ENCODE measurements at regions not wholly inside any gene's neighbourhood (a gene's known extent, or its start where the extent isn't known, plus 50 kb on each side); places are given as distances from the start of the nearest gene placed in this dataset.

DNA sequence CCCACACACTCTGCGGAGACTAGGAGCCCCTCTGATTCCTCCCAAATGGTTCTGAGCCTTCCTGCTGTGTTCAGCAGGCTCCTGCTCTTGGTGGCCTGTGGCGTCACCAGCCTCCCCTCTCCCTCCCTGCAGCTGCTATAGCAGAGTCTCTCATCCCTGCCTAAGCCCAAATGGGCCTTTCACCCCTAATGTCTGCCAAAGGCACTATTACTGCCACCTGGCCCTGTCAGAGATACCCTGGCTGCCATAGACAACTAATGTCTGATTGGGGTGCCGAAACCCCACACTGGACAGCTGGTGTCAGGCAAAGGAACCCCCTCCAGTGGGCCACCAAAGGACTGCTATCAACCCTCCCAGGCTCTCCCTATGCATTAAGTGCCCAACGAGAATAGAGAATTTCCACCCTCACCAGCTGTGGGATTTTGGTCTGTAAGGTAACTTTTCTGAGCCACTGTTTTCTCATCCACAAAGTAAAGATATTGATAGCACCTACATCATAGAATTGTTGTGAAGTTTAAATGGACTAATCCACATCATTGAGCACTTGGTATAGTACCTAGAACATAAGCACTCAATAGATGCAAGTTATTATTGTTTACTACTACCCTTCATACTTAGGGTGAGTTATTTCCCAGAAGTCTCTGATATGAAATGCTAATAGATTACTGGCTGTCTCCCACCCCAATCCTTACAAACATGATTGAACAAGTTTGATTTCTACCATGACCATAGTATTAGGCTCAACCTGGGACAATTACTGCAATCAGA lies 421.3 kb downstream of the MID1IP1 start:
- Histone ChIP-seq H3K27me3 (ENCODE audit: insufficient read depth) (peaks cover under 1% of the 10 kb centered on the region), H3K79me2 (ENCODE audit: insufficient read depth) (no peaks in the 10 kb centered on the region), H3K9me3 (no peaks in the 10 kb centered on the region), H3K9me2 (no peaks in the 10 kb centered on the region), H3K4me2 (no peak overlapping the region), H3K4me3 (ENCODE audit: low read depth in 2 of 2, low read length in 1 of 2) (no peak overlapping the region), H3K9ac (no peak overlapping the region), H3K4me1 (ENCODE audit: control insufficient read depth in 1 of 2, insufficient read depth in 2 of 2, low read depth in 1 of 2, low read length in 1 of 2) (no peaks in the 10 kb centered on the region; a peak in 1 of 4 replicates), H4K20me1 (ENCODE audit: insufficient read depth) (no peaks in the 10 kb centered on the region), H3F3A (replicated peaks; ENCODE audit: insufficient read depth) (no peaks in the 10 kb centered on the region), H3K27ac (ENCODE audit: low read depth in 2 of 2, low read length in 1 of 2) (no peak overlapping the region), H3K36me3 (replicated peaks in 1 of 2; ENCODE audit: control insufficient read depth in 1 of 2, insufficient read depth in 2 of 2, low read length in 1 of 2) (no peaks in the 10 kb centered on the region), H2AFZ (ENCODE audit: low read depth) (no peak overlapping the region)
- WGBS (ENCODE audit: low lambda C conversion rate) = 20% methylated on average over 3 of the region's 4 CpGs
- TF ChIP-seq RCOR1 (IDR thresholded peaks at IDR 0.05; ENCODE audit: low read length) (no peak), SMC3 (IDR thresholded peaks at IDR 0.05; ENCODE audit: low read depth, low read length) (no peak), TEAD4 (IDR thresholded peaks at IDR 0.05; ENCODE audit: borderline replicate concordance, insufficient read depth) (no peak), FOSL2 (IDR thresholded peaks at IDR 0.05; ENCODE audit: borderline replicate concordance, low read depth) (no peak), CHD2 (IDR thresholded peaks at IDR 0.05; ENCODE audit: low read length, partially characterized antibody) (no peak), GABPA (IDR thresholded peaks at IDR 0.05; ENCODE audit: low read depth) (no peak), NFIC (IDR thresholded peaks at IDR 0.05; ENCODE audit: borderline replicate concordance) (no peak), RFX5 (IDR thresholded peaks at IDR 0.05; ENCODE audit: low read length) (no peak), NRF1 (IDR thresholded peaks at IDR 0.05; ENCODE audit: low read depth, low read length) (no peak)
- TF ChIP-seq, protein P1, sequence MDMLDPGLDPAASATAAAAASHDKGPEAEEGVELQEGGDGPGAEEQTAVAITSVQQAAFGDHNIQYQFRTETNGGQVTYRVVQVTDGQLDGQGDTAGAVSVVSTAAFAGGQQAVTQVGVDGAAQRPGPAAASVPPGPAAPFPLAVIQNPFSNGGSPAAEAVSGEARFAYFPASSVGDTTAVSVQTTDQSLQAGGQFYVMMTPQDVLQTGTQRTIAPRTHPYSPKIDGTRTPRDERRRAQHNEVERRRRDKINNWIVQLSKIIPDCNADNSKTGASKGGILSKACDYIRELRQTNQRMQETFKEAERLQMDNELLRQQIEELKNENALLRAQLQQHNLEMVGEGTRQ (IDR thresholded peaks at IDR 0.05; ENCODE audit: borderline replicate concordance, low read depth, low read length) = no peak
- TF ChIP-seq, protein P2, sequence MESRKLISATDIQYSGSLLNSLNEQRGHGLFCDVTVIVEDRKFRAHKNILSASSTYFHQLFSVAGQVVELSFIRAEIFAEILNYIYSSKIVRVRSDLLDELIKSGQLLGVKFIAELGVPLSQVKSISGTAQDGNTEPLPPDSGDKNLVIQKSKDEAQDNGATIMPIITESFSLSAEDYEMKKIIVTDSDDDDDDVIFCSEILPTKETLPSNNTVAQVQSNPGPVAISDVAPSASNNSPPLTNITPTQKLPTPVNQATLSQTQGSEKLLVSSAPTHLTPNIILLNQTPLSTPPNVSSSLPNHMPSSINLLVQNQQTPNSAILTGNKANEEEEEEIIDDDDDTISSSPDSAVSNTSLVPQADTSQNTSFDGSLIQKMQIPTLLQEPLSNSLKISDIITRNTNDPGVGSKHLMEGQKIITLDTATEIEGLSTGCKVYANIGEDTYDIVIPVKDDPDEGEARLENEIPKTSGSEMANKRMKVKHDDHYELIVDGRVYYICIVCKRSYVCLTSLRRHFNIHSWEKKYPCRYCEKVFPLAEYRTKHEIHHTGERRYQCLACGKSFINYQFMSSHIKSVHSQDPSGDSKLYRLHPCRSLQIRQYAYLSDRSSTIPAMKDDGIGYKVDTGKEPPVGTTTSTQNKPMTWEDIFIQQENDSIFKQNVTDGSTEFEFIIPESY (IDR thresholded peaks at IDR 0.05; ENCODE audit: borderline replicate concordance, low read depth) = no peak
- POLR2A ChIA-PET = no interaction called here
- DNase-seq = no peak
- CTCF ChIA-PET = no interaction called here

DNA sequence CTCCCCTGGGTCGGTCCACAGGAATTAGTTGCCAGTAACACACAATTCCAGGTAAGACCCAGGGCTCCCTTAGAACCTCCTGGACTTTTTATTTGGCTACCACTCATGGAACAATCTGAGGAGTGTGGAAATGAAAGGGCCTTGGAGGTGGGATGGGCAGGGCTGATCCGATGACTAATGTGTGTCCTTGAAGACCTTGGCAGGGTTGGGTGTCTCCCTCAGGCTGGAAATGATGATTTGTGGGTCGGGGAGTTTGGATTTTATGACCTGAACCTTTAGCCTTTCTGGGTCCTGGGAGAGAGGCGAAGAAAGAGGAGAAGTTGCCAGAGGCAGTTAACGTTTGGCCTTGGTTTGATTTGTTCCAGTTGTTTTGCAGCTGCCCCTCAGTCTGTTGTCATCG lies 425.0 kb downstream of the MID1IP1 start:
- 14% methylated on average over 6 of the region's 6 CpGs for WGBS (ENCODE audit: low lambda C conversion rate)
- no peaks in the 10 kb centered on the region for H4K20me1 ChIP-seq (ENCODE audit: insufficient read depth)
- H3K9me2 ChIP-seq = no peaks in the 10 kb centered on the region
- DNase-seq = no peak
- no peak overlapping the region for H2AFZ ChIP-seq (ENCODE audit: low read depth)
- no peak overlapping the region for H3K4me3 ChIP-seq (ENCODE audit: low read depth in 2 of 2, low read length in 1 of 2)
- no peaks in the 10 kb centered on the region for H3K36me3 ChIP-seq (replicated peaks in 1 of 2; ENCODE audit: control insufficient read depth in 1 of 2, insufficient read depth in 2 of 2, low read length in 1 of 2)
- H3K9ac ChIP-seq = no peak overlapping the region
- no peaks in the 10 kb centered on the region for H3K79me2 ChIP-seq (ENCODE audit: insufficient read depth)
- H3F3A ChIP-seq (replicated peaks; ENCODE audit: insufficient read depth) = no peaks in the 10 kb centered on the region
- TF ChIP-seq GABPA (IDR thresholded peaks at IDR 0.05; ENCODE audit: low read depth) (no peak), RAD21 (IDR thresholded peaks at IDR 0.05; ENCODE audit: low read length) (no peak), RFX5 (IDR thresholded peaks at IDR 0.05; ENCODE audit: low read length) (no peak), EP300 (IDR thresholded peaks at IDR 0.05; ENCODE audit: borderline replicate concordance in 1 of 2, low read depth in 1 of 2, low read length in 1 of 2) (no peak), YY1 (IDR thresholded peaks at IDR 0.05; ENCODE audit: low read depth) (no peak), MXI1 (IDR thresholded peaks at IDR 0.05; ENCODE audit: low read depth, low read length) (no peak), CHD2 (IDR thresholded peaks at IDR 0.05; ENCODE audit: low read length, partially characterized antibody) (no peak)
- TF ChIP-seq, protein P3, sequence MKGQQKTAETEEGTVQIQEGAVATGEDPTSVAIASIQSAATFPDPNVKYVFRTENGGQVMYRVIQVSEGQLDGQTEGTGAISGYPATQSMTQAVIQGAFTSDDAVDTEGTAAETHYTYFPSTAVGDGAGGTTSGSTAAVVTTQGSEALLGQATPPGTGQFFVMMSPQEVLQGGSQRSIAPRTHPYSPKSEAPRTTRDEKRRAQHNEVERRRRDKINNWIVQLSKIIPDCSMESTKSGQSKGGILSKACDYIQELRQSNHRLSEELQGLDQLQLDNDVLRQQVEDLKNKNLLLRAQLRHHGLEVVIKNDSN (IDR thresholded peaks at IDR 0.05; ENCODE audit: borderline replicate concordance, low read depth) = no peak
- CTCF ChIA-PET = no interaction called here
- peaks cover 10% of the 10 kb centered on the region; the same call in 1 of the 2 replicates for H3K27me3 ChIP-seq (ENCODE audit: insufficient read depth)
- H3K4me1 ChIP-seq (ENCODE audit: control insufficient read depth in 1 of 2, insufficient read depth in 2 of 2, low read depth in 1 of 2, low read length in 1 of 2) = no peaks in the 10 kb centered on the region; a peak in 1 of 4 replicates
- no peak overlapping the region for H3K4me2 ChIP-seq
- H3K27ac ChIP-seq (ENCODE audit: low read depth in 2 of 2, low read length in 1 of 2) = no peak overlapping the region
- H3K9me3 ChIP-seq = no peaks in the 10 kb centered on the region
- POLR2A ChIA-PET = no interaction called here
